Bronchial epithelial cell (primary cell): ENCODE measurements at regions not wholly inside any gene's neighbourhood (a gene's known extent, or its start where the extent isn't known, plus 50 kb on each side); places are given as distances from the start of the nearest gene placed in this dataset.

Source experiments
- DNase-seq: peaks from one replicate; pipeline ENCODE4 v3.0.0-alpha.2; 2010; ENCODE audit warnings: low read depth
- FAIRE-seq: peaks from 2 replicates; lab custom pipeline; 2011; peaks lifted over from hg19 to GRCh38; lab: Jason Lieb, UNC
- H3K27me3 ChIP-seq: 2 replicates; pipeline ENCODE4 v1.5.1; 2011; ENCODE audit warnings: low read length; ENCODE audit not compliant: control insufficient read depth, insufficient read depth
- H3K36me3 ChIP-seq: 2 replicates; pipeline ENCODE4 v1.5.1; 2011; ENCODE audit warnings: low read length; ENCODE audit not compliant: control insufficient read depth, insufficient read depth
- H3K4me3 ChIP-seq: 2 replicates; pipeline ENCODE4 v1.5.1; 2011; ENCODE audit warnings: mild to moderate bottlenecking, low read depth, low read length, control low read depth
- CTCF ChIP-seq: IDR thresholded peaks from 2 replicates; pipeline ENCODE4 v1.5.1; 2011; ENCODE audit warnings: mild to moderate bottlenecking, moderate library complexity, low read length, control low read depth, inconsistent platforms; ENCODE audit not compliant: insufficient read depth, severe bottlenecking

- Histone ChIP-seq H3K27me3 (peaks cover 10% of the 10 kb centered on the region), H3K36me3 (no peaks in the 10 kb centered on the region), H3K4me3 (no peak overlapping the region)
- TF ChIP-seq CTCF: no peak
- DNase-seq (no peak), FAIRE-seq (no peak)
Observed at GRCh38 chr21:45343891-45344290, 56.2 kb upstream of the POFUT2 start.

DNA sequence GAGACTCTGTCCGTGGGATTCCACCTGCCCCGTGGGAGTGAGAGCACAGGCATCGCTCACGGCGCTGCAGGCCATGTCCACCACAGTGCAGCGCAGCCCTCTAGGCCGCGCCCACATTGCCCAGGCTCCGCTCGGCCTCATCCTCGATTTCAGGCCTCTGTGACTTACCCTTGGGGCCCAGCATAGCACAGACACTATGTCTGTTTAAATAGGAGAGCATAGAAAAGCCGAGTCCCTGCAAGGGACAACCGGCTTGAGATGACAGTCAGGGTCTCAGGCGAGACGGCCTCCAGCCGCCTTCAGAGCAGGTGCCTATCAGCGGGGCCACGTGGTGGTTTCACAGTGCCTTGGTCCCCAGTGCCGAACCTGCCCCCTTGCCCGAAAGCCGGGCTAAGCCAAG, 56.9 kb upstream of the POFUT2 start:
- TF ChIP-seq CTCF: no peak
- DNase-seq: no peak
- no peak for FAIRE-seq
- H3K27me3 ChIP-seq: peaks cover 10% of the 10 kb centered on the region
- H3K4me3 ChIP-seq: no peak overlapping the region
- H3K36me3 ChIP-seq: no peaks in the 10 kb centered on the region

DNA sequence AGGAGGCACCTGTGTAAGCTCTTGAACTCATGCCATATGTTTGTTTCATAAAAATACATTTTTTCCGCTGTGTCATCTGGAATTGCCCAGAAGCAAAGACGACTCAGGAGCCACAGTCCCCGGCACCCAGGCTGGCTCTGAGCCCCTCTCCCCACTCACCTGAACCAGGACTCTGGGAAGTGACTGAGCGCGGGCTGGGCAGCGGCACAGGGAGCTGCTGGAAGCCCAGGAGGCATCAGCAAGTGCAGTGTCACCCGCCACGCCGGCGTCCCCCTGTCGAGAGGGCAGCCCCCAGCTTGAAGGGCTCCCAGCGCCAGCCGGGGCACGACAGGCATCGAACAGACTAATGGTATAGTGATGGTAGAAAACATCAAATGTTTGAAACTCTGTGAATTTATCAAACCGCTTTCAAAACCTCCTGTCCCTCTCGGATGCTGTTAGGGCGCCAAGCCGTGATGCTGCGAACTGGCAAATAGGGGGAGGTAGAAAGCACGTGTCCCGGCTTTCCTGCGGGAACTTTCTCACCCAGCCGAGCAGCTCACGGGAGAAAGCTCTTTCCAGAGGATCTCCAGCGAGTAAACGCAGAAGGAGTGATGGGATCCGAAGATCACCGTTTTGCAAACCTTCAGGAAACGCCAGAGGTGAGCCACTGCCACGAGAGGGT, 57.8 kb upstream of the COL18A1 start:
- DNase-seq (no peak), FAIRE-seq (no peak)
- no peaks in the 10 kb centered on the region for H3K36me3 ChIP-seq
- no peak overlapping the region for H3K4me3 ChIP-seq
- no peak for TF ChIP-seq CTCF
- H3K27me3 ChIP-seq: peaks cover 10% of the 10 kb centered on the region

- TF ChIP-seq CTCF: no peak
- DNase-seq: no peak
- peaks cover 10% of the 10 kb centered on the region for H3K27me3 ChIP-seq
- H3K36me3 ChIP-seq: no peaks in the 10 kb centered on the region
- no peak overlapping the region for H3K4me3 ChIP-seq
- no peak for FAIRE-seq
Observed at GRCh38 chr21:45347712-45348499, 57.1 kb upstream of the COL18A1 start.

- FAIRE-seq (no peak), DNase-seq (no peak)
- peaks cover 10% of the 10 kb centered on the region for H3K27me3 ChIP-seq
- TF ChIP-seq CTCF: no peak
- no peak overlapping the region for H3K4me3 ChIP-seq
- no peaks in the 10 kb centered on the region for H3K36me3 ChIP-seq
Observed at GRCh38 chr21:45348591-45349327, 56.2 kb upstream of the COL18A1 start.
